ENCODE measurements at regions not wholly inside any gene's neighbourhood (a gene's known extent, or its start where the extent isn't known, plus 50 kb on each side); places are given as distances from the start of the nearest gene placed in this dataset.

- TF ChIP-seq CTCF (IDR thresholded peaks at IDR 0.05) (no peak), POLR2A (IDR thresholded peaks at IDR 0.05) (no peak)
Measured at GRCh38 chr2:144822966-144823365, 303.0 kb upstream of the ZEB2 start.
